ENCODE measurements at regions not wholly inside any gene's neighbourhood (a gene's known extent, or its start where the extent isn't known, plus 50 kb on each side); places are given as distances from the start of the nearest gene placed in this dataset.

DNA sequence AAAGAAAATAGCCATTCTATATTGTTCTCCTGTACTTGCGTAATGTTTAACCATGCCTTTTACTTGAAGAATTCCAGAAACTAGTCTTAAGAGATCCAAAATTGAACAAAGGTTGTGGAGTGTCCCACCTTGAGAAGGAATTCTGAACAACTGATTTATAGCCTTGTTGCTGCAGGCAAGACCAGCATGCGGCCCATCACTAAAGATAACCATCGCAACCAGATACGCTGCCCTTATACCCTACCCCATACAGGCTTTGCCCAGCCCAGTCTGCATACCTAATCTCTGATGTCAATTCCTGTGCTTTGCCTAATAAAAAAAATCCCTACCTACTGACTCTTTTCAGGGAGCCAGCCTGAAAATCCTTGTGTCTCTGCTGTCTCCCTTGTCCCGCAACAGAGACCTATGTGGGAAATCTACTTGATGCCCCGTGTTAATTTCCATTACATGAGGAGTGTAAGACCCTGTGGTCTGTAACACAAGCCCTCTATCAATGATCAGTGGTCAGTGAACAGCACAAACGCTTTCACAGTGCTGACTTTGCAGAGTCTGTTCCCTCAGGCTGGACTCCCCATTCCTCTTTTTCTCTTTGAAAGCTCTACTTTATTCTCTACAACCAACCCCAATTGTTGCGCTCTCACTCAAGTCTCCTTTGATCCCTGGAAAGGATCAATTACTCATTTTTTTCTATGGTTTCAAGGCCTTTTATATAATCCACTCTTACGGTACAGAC, 125.7 kb upstream of the BTBD3 start (continued):
- no peak for TF ChIP-seq TCF12 (IDR thresholded peaks at IDR 0.05; ENCODE audit: low read depth, low read length)
- no peak for TF ChIP-seq JUN (IDR thresholded peaks at IDR 0.05; ENCODE audit: low read depth, low read length)
- TF ChIP-seq, protein P1, sequence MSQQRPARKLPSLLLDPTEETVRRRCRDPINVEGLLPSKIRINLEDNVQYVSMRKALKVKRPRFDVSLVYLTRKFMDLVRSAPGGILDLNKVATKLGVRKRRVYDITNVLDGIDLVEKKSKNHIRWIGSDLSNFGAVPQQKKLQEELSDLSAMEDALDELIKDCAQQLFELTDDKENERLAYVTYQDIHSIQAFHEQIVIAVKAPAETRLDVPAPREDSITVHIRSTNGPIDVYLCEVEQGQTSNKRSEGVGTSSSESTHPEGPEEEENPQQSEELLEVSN (IDR thresholded peaks at IDR 0.05) = no peak
- TF ChIP-seq POLR2AphosphoS5 (IDR thresholded peaks at IDR 0.05; ENCODE audit: low read depth, low read length) = no peak
- TF ChIP-seq, protein P2, sequence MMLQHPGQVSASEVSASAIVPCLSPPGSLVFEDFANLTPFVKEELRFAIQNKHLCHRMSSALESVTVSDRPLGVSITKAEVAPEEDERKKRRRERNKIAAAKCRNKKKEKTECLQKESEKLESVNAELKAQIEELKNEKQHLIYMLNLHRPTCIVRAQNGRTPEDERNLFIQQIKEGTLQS (IDR thresholded peaks at IDR 0.05; ENCODE audit: insufficient read depth, low read depth, low read length) = no peak
- no peak for TF ChIP-seq KDM1A (IDR thresholded peaks at IDR 0.05; ENCODE audit: borderline replicate concordance, low read length)

Data from H1 (cell line).